Fibroblast of skin of left quadriceps (primary cell): ENCODE measurements at regions not wholly inside any gene's neighbourhood (a gene's known extent, or its start where the extent isn't known, plus 50 kb on each side); places are given as distances from the start of the nearest gene placed in this dataset.
A peak's percentile ranks its signal among the peaks of the same experiment; 100 is the strongest.

Source experiments
- DNase-seq, 2 experiments: peaks; one replicate each; pipeline ENCODE4 v3.0.0-alpha.2; 2013; ENCODE audit warnings: low read depth in 2 of 2

DNA sequence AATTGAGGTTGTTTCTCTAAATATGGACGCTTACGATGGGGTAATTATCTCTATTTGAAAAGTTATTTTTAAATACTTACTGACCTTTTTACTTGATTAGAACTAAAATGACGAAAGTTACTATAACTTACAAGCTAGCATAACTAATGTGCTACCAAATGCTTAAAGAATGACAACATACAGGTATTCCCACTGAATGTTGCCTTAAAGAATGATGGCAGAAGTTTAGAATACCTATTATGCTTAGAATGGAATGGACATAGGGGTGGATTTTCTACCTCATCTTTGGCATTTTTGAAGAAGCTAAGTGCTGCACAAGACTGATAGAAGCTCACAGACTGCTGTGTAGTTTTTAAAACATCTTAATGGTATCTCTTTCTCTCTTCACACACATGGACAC lies 284.8 kb downstream of the THBS2 start:
- no peak for DNase-seq

- peak; percentile 92 to 93 for DNase-seq
Measured at GRCh38 chr6:168968228-168968627, 285.4 kb downstream of the THBS2 start.

DNA sequence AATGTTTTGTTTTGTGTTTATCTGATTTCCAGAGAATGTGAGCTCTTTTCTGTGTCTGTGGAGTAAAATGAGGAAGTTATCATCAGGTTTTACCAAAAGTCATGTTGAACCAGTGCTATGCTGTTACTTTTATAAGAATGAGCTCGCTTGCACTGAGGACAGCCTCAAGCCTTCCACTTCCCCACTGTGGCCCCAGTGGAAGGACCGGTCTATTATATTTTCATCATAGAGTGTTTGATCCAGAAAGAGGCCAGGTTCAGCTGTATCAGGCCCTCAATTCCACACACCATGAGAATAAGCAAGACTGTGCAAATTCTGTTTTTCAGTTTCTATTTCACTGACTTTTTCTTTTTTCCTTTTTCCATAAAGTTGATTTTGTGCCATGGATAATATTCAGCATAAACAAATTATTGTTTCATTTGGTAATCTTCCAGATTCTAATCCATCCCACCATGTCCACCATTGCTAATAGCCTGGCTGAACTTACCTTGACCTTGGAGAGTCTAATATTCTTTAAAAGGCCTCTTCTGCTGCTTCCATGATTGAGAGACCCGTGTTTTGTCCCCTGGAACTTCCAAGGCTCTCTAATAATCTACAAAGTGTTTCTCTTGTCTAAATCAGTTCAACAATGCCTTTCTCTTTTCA lies 286.2 kb downstream of the THBS2 start:
- no peak for DNase-seq

- peak; percentile 37 to 51 for DNase-seq
Measured at GRCh38 chr6:168964138-168964835, 289.4 kb downstream of the THBS2 start.

- no peak for DNase-seq
Measured at GRCh38 chr6:168962886-168963285, 290.8 kb downstream of the THBS2 start.

- DNase-seq, result no peak
Measured at GRCh38 chr6:168961264-168961656, 292.4 kb downstream of the THBS2 start.

GRCh38 chr6:168960551-168961263 lies 292.9 kb downstream of the THBS2 start:
- no peak for DNase-seq

DNA sequence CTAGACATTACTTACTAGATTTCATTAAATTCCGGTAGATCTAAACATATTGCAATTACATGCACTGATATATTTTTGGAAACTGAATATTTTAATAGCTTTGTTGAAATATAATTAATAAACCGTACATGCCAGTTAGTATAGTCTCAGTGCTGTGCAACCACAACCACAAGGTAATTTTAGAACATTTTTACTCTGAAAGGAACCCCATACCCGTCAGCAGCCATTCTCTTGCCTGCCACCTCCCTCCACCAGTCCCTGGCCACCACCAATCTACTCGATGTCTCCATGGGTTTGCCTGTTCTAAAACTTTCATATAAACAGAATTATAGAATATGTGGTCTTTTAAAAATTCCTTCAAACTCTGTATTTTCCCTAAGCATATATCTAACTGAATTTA lies 293.9 kb downstream of the THBS2 start:
- no peak for DNase-seq

GRCh38 chr6:168956884-168957730 lies 296.5 kb downstream of the THBS2 start:
- DNase-seq, result peak; percentile 69 to 72

DNA sequence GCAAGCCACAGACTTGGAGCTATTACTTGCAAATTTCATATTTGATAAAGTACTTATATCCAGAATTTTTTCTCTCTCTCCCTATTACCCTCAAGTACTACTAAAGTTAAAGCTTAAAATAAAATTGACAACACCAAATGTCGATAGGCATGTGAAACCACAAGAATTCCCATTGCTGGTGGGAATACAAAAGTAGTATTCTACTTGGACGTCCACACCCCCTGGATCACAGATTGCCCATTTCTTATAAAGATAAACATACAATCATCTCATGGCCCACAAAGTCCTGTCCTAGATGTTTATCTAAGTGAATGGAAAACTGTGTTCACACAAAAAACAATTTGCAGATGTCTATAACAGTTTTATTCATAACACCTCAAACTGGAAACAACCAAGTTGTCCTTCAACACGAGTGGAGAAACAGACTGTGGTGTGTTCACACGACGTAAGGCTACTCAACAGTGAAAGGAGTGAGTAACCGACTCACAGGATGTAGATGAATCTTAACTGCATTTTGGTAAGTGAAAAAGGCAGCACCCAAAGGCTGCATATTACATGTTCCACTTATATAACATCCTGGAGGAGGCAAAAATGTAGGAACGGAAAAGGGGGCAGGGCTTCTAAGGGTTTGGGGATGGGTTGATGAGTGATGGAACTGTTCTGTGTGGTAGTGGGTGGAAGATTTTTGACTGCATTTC lies 297.4 kb downstream of the THBS2 start:
- DNase-seq, result peak in 1 of 2 experiments; percentile 14

DNA sequence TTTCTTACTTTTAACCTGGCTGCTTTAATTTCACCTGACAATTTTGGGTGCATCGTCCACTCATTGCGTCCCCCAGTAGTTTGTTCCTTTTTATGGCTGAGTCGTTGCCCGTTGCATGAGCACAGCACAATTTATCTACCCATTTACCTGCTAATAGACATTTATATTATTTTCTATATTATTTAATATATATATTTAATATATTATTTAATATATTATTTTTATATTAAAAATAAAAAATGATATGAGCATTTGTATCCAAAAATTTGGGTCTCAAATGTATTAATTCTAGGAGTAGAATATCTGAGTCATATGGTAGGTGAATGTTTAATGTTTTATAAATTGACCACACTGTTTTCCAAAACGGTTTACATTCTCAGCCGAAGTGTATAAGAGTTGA lies 300.2 kb downstream of the THBS2 start:
- DNase-seq, result no peak

DNA sequence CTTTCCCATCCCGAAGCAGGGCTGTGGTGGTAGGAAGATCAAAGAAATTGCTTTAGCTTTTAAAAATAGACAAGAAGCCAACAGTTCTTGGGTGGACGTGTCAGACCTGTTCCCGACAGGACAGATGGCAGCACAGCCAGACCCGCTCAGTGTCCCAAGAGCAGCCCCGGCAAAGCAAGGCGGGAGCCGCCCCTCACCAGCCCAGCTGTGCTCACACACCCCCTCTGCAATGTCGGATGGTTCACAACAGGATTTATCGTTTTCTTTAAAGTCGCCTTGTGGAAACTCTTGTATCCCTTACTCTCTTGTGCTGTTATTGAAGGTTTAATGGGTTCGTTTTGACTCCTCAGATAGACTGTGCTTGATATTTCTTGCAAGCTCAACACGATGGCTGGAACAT lies 302.4 kb downstream of the THBS2 start:
- no peak for DNase-seq

- DNase-seq, result no peak
Measured at GRCh38 chr6:168950858-168951214, 302.8 kb downstream of the THBS2 start.

DNA sequence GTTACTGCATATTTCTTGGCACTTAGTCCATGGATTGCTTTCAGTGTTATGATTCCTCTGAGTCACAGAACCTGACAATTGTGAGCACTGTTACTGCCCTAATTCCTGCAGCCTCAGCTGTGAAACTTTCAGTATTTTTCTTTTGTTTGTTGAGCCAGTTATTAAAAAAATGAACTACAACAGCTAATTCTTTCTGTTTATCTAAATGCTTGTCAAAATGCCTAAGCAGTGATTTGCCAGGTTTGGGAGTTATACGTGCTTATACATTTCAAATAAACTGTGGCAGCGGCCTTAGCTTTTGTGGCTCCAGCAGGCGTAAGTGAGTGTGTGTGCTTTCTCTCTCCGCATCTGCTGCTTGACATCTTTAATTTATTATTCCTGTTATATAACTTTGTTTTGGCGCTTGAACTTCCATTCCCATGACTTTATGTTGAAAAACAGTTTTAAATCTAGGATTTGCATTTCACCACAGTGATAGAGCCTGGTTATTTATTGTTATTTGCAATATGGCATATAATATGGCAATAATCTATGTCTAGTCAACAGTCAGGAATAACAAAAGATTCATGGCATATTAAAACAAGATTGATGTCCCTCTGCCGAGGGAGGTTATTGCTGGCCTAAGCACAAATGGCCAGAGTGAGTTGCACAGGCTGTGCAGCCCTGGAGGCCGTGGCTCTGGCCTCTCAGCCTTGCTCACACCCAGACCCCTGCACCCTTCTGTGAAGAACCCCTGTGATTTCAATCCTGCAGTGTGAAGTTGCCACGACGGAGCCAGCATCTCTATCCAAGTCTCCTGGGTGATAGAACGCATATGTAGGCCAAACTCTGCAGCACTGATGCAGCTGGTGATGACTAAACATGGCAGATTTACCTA lies 303.4 kb downstream of the THBS2 start:
- peak in 1 of 2 experiments; percentile 26 for DNase-seq

DNA sequence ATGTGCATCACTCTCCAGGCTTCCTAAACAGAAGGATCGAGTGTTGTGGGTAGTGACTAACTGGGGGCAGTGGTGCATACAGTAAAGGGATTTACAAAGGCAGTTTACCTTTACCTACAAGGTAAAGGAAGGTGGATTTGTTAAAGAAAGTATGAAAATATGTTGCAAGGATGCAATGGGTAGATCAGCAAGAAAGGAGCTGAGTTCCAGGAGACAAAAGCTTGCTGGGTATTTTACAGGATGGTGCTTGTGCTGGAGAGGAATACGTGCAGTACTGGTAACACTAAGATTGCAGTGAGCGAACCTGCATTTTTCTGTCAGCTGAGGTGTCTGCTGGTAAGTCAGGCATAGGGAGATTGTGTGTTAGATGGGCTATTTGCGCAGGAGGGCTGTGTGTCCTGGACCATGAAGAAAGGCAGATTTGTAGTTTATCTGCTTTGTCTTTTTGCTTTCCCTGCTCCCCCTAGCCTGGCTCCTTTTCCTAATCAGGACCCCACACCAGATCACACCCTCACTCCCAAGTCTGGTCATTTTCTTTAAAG lies 304.6 kb downstream of the THBS2 start:
- DNase-seq, result no peak

DNA sequence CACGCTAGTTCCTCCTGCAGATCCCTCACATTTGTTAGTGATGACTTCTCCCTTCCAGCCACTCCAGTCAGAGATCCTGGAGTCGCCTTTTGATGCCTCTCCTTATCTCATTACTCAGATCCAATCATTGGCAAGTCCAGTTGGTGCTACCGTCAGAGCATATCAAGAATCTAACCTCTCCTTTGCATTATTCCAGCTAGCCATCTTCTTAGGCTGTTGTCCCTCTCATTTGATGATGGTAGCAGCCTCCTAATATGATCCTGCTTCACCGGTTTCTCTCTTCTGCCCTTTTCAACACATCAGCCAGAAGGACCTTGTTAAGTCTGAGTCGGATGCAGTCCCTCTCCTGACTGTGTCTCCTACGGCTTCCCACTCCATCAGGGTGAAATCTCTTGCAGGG lies 305.6 kb downstream of the THBS2 start:
- DNase-seq, result no peak

DNA sequence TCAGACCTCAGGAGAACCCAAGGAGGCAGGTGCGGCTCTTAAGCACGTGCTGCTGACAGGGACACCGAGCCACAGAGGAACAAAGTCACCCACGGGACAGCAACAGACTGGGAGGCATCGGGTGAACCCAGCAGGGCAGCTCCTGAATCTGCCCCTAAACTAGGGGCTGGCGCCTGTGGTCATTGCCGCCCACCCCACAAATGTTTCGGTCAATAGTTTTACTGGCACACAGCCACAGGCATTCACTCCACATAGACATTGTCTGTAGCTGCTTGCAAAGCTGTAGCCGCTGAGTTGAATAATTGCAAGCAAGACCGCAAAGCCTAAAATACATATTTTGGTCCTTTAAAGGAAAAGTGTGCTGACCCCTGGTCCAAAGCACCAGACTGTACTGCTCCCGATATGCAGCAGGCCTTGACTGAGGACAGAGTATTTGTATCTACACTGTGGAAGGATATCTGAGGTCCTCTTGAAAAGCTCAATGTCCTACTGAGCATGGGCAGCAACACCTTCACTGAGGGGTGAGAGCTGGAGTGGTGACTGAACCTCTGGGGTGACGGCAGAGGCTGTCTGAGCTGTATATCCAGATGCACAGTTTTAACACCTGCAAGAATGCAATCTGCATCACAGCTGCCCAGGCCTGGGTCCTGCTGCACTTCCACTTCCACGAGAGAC lies 310.3 kb downstream of the THBS2 start:
- no peak for DNase-seq

DNA sequence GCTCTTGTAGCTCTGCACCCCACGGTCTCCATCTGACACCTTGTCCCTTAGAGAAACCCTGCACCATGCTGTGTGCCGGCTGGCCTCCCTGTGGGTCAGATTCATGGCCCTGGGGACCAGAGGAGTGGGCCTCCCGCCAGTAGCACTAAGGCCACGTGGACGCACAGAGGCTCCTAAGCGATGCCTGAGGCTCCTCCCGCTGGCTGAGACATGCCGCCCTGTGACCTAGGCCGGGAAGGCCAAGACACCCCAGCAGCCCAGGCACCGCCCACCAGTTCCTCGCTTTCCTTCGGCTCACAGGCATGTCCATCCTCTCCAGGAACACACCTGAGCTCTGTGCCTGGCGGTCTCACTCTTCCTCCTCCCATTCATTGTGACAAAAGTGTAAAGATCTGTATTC lies 311.0 kb downstream of the THBS2 start:
- no peak for DNase-seq

DNA sequence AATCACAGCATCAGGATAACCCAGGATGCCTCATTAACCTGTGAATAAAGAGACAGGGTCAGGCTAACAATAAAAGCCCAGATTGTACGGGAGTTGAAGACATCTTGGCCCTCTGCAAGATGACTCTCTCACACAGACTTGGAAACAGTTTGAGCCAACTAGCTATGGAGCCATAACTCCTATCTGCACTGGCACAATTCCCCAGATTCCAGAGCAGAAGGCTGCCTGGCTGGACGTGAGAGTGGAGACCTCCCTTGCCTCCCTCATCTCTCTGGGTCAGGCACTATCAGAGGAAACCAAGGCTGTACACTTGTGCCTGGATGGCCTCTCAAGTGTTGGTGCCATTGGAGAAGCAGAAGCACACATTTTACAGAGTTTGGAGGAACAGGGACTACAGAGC lies 312.6 kb downstream of the THBS2 start:
- no peak for DNase-seq

GRCh38 chr6:168939796-168940195 lies 313.9 kb downstream of the THBS2 start:
- DNase-seq, result no peak
